HG03521 (cell line): ENCODE measurements at regions not wholly inside any gene's neighbourhood (a gene's known extent, or its start where the extent isn't known, plus 50 kb on each side); places are given as distances from the start of the nearest gene placed in this dataset.
A peak's percentile ranks its signal among the peaks of the same experiment; 100 is the strongest.

Experiments used
- ATAC-seq: cut with Tn5 transposase; IDR thresholded peaks from one replicate; pipeline ENCODE4 v1.9.1; 2021; ENCODE audit warnings: mild to moderate bottlenecking, moderate library complexity; ENCODE audit not compliant: unreplicated experiment

DNA sequence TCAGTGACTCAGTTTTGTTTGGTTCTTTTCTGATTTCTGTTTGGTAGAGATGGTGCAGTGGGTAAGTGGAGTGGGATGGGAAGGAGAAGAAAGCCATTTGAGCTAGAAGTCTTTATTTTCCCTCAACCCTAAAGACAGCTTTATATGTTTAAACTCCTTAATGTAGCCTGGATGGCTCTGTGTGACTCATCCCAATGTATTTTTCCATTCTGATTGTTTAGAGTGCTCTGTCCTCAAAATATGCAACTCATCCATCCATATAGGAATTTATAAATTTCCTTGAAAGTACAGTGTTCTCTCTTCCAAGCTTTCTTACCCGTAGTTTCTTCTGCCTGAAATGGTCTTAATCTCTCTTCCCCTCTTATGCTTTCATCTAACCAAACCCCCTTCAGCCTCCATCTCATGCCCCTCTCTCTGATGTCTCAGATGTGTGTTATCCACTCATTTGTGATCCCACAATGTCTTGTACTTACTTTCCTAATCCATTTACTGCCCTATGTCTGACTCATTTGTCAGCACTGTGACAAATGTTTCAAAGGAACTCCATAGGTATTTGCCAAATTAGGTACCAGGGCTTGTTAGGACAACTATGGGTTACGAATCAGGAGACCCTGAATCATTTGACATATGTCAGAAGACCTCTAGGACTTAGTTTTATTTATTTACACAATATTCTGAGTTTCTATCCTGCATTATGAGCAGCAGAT lies 217.5 kb upstream of the SGCD start:
- no peak for ATAC-seq

DNA sequence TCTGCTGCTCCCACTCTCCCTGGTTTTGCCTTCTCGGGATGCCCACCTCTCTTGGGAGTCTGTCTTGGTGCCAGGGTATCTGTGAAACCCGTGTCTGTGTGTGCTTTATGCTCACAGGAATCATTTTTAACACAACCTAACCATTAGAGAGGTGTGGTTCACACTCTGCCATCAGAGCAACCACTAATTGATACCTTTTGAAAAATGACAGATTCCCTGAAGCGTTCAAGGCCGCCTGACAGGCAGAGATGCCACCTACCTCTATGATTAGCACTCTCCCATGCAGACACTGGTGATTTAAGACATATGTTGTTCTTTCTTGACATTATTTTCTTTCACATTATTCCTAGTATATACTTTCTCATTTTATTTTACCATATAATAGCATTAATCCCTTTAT lies 207.3 kb upstream of the SGCD start:
- ATAC-seq, result no peak

DNA sequence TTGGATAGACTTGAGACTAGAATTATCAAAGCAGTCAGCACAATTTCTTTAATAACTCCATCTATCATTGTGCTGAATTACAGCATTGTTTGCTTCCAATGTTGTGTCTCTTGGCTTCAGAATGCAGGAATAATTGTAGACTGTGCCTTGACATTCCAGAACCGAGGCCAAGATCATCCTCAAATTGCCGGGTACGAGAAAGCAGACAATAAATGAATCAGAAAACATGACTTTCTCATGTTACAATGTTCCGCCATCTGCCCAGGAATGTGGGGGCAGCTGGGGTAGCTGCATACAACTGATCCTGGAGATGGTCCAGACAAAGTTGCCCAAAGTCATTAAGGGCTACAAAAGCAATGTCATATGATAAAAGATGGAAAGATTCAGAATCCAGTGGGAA lies 206.2 kb upstream of the SGCD start:
- ATAC-seq, result no peak

DNA sequence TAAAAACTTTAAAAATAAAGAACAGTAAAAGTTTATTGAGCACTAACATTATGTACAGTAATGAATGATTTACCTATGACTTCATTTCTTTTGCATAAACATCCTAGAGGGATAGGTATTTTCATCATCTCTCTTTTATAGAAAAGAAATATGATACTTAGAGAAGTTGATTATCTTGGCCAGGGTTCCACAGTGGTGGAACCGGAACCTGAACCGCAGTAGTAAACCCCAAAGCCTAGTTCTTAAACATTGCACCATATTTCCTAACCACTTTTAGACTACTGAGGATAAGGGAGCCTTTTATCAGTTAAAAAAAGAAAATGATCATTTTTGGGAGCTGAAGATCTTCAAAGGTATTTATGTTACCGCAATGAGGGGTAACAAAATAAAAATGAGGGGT lies 205.7 kb upstream of the SGCD start:
- ATAC-seq, result no peak

DNA sequence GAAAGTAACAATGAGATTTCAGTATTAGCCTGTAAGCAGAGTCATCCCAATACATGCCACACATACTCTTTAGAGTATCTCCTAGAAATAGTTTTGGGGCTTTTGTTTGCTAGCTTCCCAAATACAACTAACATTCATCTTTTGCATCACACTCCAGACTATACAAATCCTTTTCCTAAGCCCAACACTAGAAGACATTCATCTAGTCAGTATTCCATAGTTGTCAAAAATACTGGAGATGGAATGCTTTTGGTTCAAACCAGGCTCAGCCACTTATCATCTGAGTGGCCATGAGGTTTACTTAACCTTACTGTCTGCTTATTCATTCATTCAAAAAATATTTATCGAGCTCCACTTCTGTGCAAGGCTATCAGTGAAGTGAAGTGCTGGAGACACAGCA lies 205.1 kb upstream of the SGCD start:
- no peak for ATAC-seq

- ATAC-seq, result no peak
Measured at GRCh38 chr5:156124708-156125107, 202.3 kb upstream of the SGCD start.

- ATAC-seq, result no peak
Measured at GRCh38 chr5:156125118-156125517, 201.8 kb upstream of the SGCD start.

DNA sequence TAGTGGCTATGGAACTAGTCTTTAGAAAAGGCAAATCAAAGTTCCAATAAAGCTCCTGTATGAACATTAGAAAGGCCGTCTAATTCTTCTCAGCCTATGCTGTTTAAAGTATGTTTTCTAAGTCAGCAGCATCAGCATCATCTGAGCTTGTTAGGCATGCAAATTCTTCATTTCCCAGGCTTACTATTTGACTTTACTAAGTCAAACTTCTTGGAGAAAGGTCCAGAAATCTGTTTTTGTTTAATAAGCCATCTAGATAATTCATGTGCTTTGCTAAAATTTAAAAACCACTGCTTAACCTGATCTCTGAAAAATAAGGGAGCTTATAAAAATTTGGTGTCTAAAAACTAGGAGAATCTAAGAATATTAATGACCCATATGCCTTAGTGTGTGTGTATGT lies 200.2 kb upstream of the SGCD start:
- no peak for ATAC-seq

DNA sequence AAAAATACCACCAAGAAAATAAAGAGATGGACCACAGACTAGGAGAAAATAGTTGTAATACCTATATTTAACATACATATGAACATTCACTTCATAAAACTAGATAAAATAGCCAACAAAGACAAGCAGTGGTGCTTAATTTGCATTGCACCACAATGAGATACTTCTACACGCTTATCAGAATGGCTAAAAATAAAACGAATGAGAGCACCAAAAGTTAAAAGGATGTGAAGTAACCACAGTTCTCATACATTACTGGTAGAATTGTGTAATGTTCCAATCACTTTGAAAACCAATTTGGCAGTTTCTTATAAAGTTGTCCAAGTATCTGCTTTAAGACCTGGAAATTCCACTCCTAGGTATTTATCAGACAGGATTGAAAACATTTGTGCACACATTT lies 198.9 kb upstream of the SGCD start:
- peak; percentile 58 for ATAC-seq

DNA sequence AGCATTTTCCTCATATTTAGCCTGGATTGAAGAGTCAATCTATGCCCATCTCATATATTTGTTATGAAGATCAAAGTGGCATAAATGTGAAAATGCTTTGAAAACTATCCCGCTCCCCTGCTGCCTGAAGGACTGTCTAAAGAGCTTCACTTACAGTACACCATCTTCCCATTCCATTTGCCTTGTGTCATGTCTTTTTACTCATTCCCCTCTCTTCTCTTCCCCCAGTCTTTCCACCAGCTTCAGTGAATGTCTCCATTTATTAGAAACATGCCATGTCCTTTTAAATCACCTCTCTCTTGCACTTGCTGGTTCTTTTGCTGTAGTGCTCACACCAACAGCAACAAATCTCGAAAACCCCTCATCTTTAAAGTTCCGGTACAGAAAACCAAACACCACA lies 192.7 kb upstream of the SGCD start:
- no peak for ATAC-seq

- no peak for ATAC-seq
Measured at GRCh38 chr5:156135531-156135930, 191.4 kb upstream of the SGCD start.

DNA sequence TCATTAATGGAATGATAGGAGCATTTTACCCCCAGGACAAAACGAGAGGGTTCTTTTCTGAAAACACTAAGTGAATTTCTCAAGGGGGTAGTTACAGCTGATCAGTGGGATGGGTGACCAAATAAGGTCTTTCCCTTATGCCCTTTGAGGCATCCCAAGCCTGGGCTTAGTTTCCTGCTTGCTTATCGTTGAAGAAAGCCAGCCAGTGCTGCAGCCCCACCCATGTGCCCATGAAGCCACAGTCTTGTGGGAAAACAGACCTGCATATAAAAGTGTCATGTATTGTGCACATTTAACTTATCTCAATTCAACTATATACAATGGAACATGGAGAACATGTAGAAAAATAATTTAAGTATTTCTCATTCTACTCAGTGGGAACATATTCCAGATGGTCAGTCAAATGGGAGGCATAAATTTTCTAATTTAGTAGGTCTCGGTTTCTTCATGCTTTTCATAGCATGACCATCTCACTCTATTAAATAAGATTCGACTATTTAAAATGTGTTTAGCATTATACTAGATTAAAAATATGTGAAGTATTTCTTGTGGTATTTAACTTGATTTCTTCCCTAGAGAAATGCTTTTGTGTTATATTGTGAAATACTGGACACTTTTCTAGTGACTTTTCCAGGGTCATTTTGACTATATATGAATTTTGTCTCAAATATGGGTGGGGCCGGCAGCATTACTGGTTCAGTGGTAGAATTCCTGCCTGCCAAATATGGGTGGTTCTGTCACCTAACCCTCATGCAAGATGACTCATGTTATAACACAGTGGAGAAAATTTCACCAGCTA lies 189.7 kb upstream of the SGCD start:
- no peak for ATAC-seq

GRCh38 chr5:156142867-156143266 lies 184.1 kb upstream of the SGCD start:
- no peak for ATAC-seq

- ATAC-seq, result no peak
Measured at GRCh38 chr5:156147261-156147943, 179.6 kb upstream of the SGCD start.

DNA sequence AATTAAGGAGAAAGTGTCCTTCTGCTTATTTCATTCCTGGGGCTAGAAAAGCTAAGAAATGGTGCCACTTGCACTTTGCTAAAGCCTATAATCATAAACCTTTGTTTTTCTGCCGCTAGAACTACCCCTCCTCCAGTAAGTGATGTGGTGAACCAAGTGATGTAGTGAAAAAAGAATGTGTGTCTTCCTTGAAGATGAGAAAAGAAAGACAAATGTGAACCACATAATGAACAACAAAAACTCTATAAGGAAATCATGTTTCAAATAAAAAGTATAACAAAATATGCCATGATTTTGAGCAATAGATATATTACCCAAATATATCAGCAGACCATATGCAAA lies 179.0 kb upstream of the SGCD start:
- no peak for ATAC-seq

- no peak for ATAC-seq
Measured at GRCh38 chr5:156148301-156148700, 178.7 kb upstream of the SGCD start.

DNA sequence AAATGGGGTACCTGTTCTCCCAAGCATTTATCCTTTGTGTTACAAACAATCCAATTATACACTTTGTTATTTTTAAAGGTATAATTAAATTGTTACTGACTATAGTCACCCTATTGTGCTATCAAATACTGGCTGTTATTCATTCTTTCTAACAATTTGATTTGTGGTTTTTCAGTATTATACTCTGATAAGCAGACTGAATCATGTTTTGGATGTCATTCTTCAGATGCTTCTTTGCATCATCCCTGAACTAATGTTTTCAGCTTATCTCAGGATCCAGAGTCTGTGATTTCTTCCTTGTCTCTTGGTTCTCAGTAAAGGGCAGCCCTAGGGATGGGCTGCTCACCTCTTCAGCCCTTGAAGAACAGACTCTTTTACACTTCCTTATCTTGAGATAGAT lies 177.8 kb upstream of the SGCD start:
- no peak for ATAC-seq

DNA sequence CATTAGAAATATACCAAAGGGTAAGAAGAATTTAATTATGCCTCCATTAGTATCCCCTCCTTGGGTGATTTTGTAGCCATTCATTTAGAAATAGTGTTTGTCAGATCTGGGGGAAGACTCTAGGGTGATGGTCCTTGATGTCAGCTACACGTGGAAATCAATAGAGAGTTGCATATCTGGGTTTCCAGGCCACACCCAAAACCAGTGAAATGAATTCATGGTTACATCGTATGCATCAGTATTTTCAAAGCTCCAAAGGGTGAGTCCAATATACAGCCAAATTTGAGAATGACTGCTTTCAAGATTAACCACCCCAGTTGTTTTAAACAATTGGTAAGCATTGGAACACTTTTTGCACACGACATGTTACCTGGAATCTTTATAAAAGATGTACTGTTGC lies 173.4 kb upstream of the SGCD start:
- ATAC-seq, result no peak

DNA sequence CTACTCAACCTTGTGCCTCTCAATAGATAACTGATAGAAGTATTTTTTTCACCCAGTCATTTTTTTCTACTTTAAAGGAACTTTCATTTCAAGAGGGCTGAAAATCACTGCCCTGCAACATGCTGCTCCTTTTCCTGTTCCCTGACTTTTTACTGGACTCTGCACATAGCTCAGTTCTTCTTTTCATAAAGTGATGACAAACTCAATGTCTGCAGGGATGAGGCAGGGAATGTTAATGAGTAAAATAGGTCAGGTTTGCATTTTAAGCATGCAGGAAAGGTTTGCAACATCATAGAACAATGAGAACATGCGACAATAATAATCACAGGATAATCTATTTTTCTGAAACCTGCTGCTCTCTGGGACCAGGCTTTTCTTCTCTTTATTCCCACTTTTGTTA lies 172.2 kb upstream of the SGCD start:
- no peak for ATAC-seq

DNA sequence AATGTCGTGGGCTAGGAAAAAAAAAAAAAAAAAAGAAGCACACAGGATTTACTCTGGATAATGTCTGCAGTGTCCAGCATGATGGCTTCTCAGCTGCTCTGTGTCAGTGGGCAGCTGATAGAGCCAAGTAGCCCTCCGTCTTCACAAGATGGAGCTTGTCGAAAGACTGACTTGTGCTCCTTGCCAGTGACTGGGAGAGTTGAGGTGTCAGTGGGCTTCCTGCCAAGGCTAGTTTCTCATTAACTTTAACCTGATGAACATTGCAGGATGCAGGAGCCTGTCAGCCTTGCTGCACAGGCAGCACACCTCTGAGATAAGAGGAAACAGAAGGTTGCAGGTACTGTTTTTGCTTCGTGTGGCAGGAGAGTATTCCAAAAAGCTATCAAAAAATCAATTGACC lies 171.4 kb upstream of the SGCD start:
- no peak for ATAC-seq

DNA sequence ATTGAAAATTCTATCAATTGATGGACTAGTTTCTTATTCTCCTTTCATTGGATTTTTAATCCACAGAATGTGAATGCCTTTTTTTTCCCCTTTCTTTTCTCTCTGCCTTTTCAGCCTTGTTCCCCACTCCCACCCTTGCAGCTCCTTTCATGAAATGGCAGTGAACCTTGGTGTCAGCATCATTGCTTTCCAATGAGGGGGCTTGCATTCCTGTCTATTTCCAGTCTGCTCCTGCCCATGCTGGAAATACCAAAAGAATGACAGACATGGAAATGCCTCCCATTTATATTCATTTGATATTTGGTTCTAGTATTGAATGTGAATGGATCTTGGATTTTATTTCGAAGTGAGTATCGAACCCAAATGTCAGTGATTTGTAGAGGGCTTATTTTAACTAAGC lies 162.7 kb upstream of the SGCD start:
- ATAC-seq, result no peak

GRCh38 chr5:156169495-156169894 lies 157.5 kb upstream of the SGCD start:
- ATAC-seq, result no peak
